ENCODE measurements at regions not wholly inside any gene's neighbourhood (a gene's known extent, or its start where the extent isn't known, plus 50 kb on each side); places are given as distances from the start of the nearest gene placed in this dataset.

DNA sequence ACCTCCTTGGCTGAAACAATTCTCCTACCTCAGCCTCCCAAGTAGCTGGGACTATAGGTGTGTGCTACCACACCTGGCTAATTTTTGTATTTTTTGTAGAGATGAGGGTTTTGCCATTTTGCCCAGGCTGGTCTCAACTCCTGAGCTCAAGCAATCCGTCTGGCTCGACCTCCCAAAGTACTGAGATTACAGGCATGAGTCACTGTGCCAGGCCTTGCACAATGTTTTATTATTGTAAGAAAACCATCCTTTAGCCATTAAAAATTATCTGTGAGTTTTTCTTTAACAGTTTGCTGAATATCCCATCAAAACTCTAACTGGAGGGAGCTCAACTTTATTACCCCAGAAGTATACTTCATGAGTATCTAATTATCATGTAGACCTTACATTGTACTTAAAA is 900.3 kb downstream of the PCDH7 start:
- TF ChIP-seq, protein P1, sequence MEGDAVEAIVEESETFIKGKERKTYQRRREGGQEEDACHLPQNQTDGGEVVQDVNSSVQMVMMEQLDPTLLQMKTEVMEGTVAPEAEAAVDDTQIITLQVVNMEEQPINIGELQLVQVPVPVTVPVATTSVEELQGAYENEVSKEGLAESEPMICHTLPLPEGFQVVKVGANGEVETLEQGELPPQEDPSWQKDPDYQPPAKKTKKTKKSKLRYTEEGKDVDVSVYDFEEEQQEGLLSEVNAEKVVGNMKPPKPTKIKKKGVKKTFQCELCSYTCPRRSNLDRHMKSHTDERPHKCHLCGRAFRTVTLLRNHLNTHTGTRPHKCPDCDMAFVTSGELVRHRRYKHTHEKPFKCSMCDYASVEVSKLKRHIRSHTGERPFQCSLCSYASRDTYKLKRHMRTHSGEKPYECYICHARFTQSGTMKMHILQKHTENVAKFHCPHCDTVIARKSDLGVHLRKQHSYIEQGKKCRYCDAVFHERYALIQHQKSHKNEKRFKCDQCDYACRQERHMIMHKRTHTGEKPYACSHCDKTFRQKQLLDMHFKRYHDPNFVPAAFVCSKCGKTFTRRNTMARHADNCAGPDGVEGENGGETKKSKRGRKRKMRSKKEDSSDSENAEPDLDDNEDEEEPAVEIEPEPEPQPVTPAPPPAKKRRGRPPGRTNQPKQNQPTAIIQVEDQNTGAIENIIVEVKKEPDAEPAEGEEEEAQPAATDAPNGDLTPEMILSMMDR (conservative IDR thresholded peaks at IDR 0.05 in 1 of 2, IDR thresholded peaks at IDR 0.05 in 1 of 2; ENCODE audit: low read depth in 1 of 2, low read length in 2 of 2): no peak
- TF ChIP-seq EZH2 (IDR thresholded peaks at IDR 0.05; ENCODE audit: low read length, missing control alignments): no peak

Data from fibroblast of lung (primary cell).